Thyroid gland (tissue), 4 donors: ENCODE measurements at regions not wholly inside any gene's neighbourhood (a gene's known extent, or its start where the extent isn't known, plus 50 kb on each side); places are given as distances from the start of the nearest gene placed in this dataset.

Experiments used
- CTCF ChIP-seq, 6 experiments: fragments of 200-600 bp in 3 of 6; fragments of 450-650 bp in 3 of 6; sonication (generic) in 3 of 6; IDR thresholded peaks; one replicate each; pipeline ENCODE4 v1.5.1; 2016 to 2019; ENCODE audit warnings: antibody characterized with exemption in 6 of 6, mild to moderate bottlenecking in 2 of 6, inconsistent platforms in 1 of 6, moderate library complexity in 1 of 6
- POLR2A ChIP-seq, 2 donors: fragments of 450-650 bp; IDR thresholded peaks; one replicate each; pipeline ENCODE4 v1.6.1; 2017; ENCODE audit warnings: antibody characterized with exemption in 2 of 2, mild to moderate bottlenecking in 2 of 2, moderate library complexity in 1 of 2

DNA sequence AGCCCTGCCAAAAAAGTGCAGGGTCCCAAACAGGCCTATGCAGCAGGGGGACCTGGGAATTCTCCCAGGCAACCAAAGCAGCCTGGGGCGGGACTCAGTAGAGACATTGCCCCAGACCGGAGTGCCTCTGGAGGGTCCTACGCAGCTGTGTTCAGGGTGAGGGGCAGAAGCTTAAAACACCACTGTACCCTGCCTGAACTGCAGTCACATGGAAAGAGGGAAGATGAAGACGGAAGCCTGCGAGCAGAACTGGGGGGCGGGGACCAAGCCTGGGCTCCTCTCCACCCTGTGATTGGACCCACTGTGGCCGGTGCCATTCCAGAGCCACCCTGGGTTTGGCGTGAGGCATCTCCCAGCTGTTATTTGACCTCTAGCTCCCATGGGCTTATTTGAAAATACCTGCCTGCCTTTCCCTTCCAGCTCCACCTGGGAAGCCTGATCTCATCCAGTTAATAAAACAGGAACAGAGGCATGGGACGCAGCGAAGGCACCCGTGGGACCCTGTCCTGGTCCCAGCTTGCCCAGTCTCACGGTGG, 183.1 kb downstream of the SMAD2 start:
- TF ChIP-seq CTCF (IDR thresholded peaks at IDR 0.05) (no peak), POLR2A (IDR thresholded peaks at IDR 0.05) (no peak)
